Keratinocyte (primary cell): ENCODE measurements at regions not wholly inside any gene's neighbourhood (a gene's known extent, or its start where the extent isn't known, plus 50 kb on each side); places are given as distances from the start of the nearest gene placed in this dataset.

Source experiments
- DNase-seq: peaks from one replicate; pipeline ENCODE4 v3.0.0-alpha.2; 2011; ENCODE audit warnings: low read depth, missing footprints, low spot score
- FAIRE-seq: peaks from 2 replicates; lab custom pipeline; 2011; peaks lifted over from hg19 to GRCh38; lab: Jason Lieb, UNC
- H2AFZ ChIP-seq: 2 replicates; pipeline ENCODE4 v1.6.0; 2012; ENCODE audit warnings: low read length, control low read depth, inconsistent platforms; ENCODE audit not compliant: control insufficient read depth
- H3K27ac ChIP-seq: 2 replicates; pipeline ENCODE4 v1.5.1; 2011; ENCODE audit warnings: low read length; ENCODE audit not compliant: control insufficient read depth, insufficient read depth
- H3K27me3 ChIP-seq: 3 replicates; pipeline ENCODE4 v1.6.0; 2011; ENCODE audit warnings: low read length; ENCODE audit not compliant: control insufficient read depth, insufficient read depth; ENCODE audit errors: extremely low read depth
- H3K36me3 ChIP-seq, 2 experiments: 2 replicates in 1 of 2; 3 replicates in 1 of 2; pipeline ENCODE4 v1.5.1; 2011; ENCODE audit warnings: low read length in 2 of 2, mild to moderate bottlenecking in 1 of 2; ENCODE audit not compliant: control insufficient read depth in 2 of 2, insufficient read depth in 2 of 2; ENCODE audit errors: extremely low read depth in 1 of 2
- H3K4me1 ChIP-seq: 3 replicates; pipeline ENCODE4 v1.5.1; 2011; ENCODE audit warnings: low read length; ENCODE audit not compliant: control insufficient read depth, insufficient read depth; ENCODE audit errors: extremely low read depth
- H3K4me2 ChIP-seq: 3 replicates; pipeline ENCODE4 v1.6.0; 2011; ENCODE audit warnings: low read depth, low read length; ENCODE audit not compliant: control insufficient read depth, insufficient read depth; ENCODE audit errors: extremely low read depth
- H3K4me3 ChIP-seq, 3 experiments: fragments of 200-600 bp in 1 of 3; sonication (generic) in 1 of 3; 2 replicates in 2 of 3; 3 replicates in 1 of 3; pipeline ENCODE4 v1.5.1; 2011 to 2016; ENCODE audit warnings: low read length in 3 of 3, mild to moderate bottlenecking in 3 of 3, control low read depth in 2 of 3, inconsistent platforms in 1 of 3, low read depth in 1 of 3, mixed read lengths in 1 of 3, mixed run types in 1 of 3, moderate library complexity in 1 of 3; ENCODE audit not compliant: control insufficient read depth in 2 of 3, insufficient read depth in 2 of 3; ENCODE audit errors: extremely low read depth in 1 of 3
- H3K79me2 ChIP-seq: 2 replicates; pipeline ENCODE4 v1.6.0; 2012; ENCODE audit warnings: low read length; ENCODE audit not compliant: control insufficient read depth, insufficient read depth
- H3K9ac ChIP-seq: 3 replicates; pipeline ENCODE4 v1.6.0; 2011; ENCODE audit warnings: low read length; ENCODE audit not compliant: control insufficient read depth, insufficient read depth; ENCODE audit errors: extremely low read depth
- H3K9me1 ChIP-seq: 3 replicates; pipeline ENCODE4 v1.6.0; 2011; ENCODE audit warnings: low read length; ENCODE audit not compliant: control insufficient read depth, insufficient read depth; ENCODE audit errors: extremely low read depth
- H3K9me3 ChIP-seq: 2 replicates; pipeline ENCODE4 v1.5.1; 2012; ENCODE audit warnings: low read depth, low read length; ENCODE audit not compliant: control insufficient read depth
- H4K20me1 ChIP-seq: 3 replicates; pipeline ENCODE4 v1.6.0; 2011; ENCODE audit warnings: low read length; ENCODE audit not compliant: control insufficient read depth, insufficient read depth; ENCODE audit errors: extremely low read depth
- CTCF ChIP-seq, 3 experiments: IDR thresholded peaks in 1 of 3; conservative IDR thresholded peaks in 1 of 3; optimal IDR thresholded peaks in 1 of 3; 2 replicates in 2 of 3; 3 replicates in 1 of 3; pipeline versions ENCODE3 to v1.5.1; 2011; ENCODE audit warnings: low read length in 3 of 3, mild to moderate bottlenecking in 3 of 3, moderate library complexity in 2 of 3, control low read depth in 1 of 3, inconsistent platforms in 1 of 3; ENCODE audit not compliant: insufficient read depth in 2 of 3; ENCODE audit errors: extremely low read depth in 1 of 3
- EZH2 ChIP-seq: IDR thresholded peaks from one replicate; pipeline ENCODE4 v1.6.1; 2012; ENCODE audit warnings: inconsistent platforms, mild to moderate bottlenecking, low read length, moderate library complexity
- dilution Hi-C: fragments of 300-500 bp; cut with MboI; formaldehyde crosslinking; loops from one replicate; pipeline ENCODE4 v1.7.0; 2020; ENCODE audit warnings: low sequenced_read_pairs; ENCODE audit not compliant: extremely low pct_ligation_motif_present

- H4K20me1 ChIP-seq, result no peaks in the 10 kb centered on the region
- no peak overlapping the region for H3K27ac ChIP-seq
- H3K9me3 ChIP-seq, result no peaks in the 10 kb centered on the region
- dilution Hi-C loops, result no loop called here
- no peak for FAIRE-seq
- no peak for DNase-seq
- no peak overlapping the region for H2AFZ ChIP-seq
- H3K36me3 ChIP-seq, result peaks cover 3% of the 10 kb centered on the region in 2 experiments
- no peaks in the 10 kb centered on the region for H3K4me1 ChIP-seq
- TF ChIP-seq EZH2 (no peak), CTCF (optimal IDR thresholded peaks at IDR 0.05 in 1 of 3, IDR thresholded peaks at IDR 0.05 in 1 of 3, conservative IDR thresholded peaks at IDR 0.05 in 1 of 3; ENCODE audit: extremely low read depth in 1 of 3, insufficient read depth in 2 of 3, low read length in 3 of 3) (no peak)
- no peaks in the 10 kb centered on the region for H3K9me1 ChIP-seq
- no peak overlapping the region for H3K9ac ChIP-seq
- H3K4me2 ChIP-seq, result no peak overlapping the region
- no peak overlapping the region for H3K4me3 ChIP-seq
- H3K27me3 ChIP-seq, result no peaks in the 10 kb centered on the region
- H3K79me2 ChIP-seq, result no peaks in the 10 kb centered on the region
Observed at GRCh38 chrX:102866981-102867656, 70.0 kb upstream of the RAB40AL start.

- DNase-seq (no peak), FAIRE-seq (no peak)
- Histone ChIP-seq H3K4me3 (no peak overlapping the region), H3K9ac (no peak overlapping the region), H3K27ac (no peak overlapping the region), H3K27me3 (no peaks in the 10 kb centered on the region), H2AFZ (no peak overlapping the region), H3K4me1 (no peaks in the 10 kb centered on the region), H3K9me1 (no peaks in the 10 kb centered on the region), H4K20me1 (no peaks in the 10 kb centered on the region), H3K79me2 (no peaks in the 10 kb centered on the region), H3K36me3 (no peaks in the 10 kb centered on the region), H3K9me3 (no peaks in the 10 kb centered on the region), H3K4me2 (no peak overlapping the region)
- TF ChIP-seq CTCF (optimal IDR thresholded peaks at IDR 0.05 in 1 of 3, IDR thresholded peaks at IDR 0.05 in 1 of 3, conservative IDR thresholded peaks at IDR 0.05 in 1 of 3; ENCODE audit: extremely low read depth in 1 of 3, insufficient read depth in 2 of 3, low read length in 3 of 3) (no peak), EZH2 (no peak)
- dilution Hi-C loops, result no loop called here
Observed at GRCh38 chrX:102883491-102883890, 53.6 kb upstream of the RAB40AL start.
